NCI-H1930 (cell line): ENCODE measurements at regions not wholly inside any gene's neighbourhood (a gene's known extent, or its start where the extent isn't known, plus 50 kb on each side); places are given as distances from the start of the nearest gene placed in this dataset.
A peak's percentile ranks its signal among the peaks of the same experiment; 100 is the strongest.

Experiments used
- DNase-seq, 2 experiments: peaks; one replicate each; lab custom pipeline; 2025; lab: John Stamatoyannopoulos, UW

- DNase-seq, result no peak
Observed at GRCh38 chr2:144701259-144701658, 181.3 kb upstream of the ZEB2 start.

GRCh38 chr2:144698156-144698555 is 178.2 kb upstream of the ZEB2 start:
- no peak for DNase-seq

- no peak for DNase-seq
Observed at GRCh38 chr2:144695657-144696056, 175.7 kb upstream of the ZEB2 start.

- DNase-seq, result peak in 1 of 2 experiments; percentile 15
Observed at GRCh38 chr2:144694456-144694855, 174.5 kb upstream of the ZEB2 start.

- no peak for DNase-seq
Observed at GRCh38 chr2:144693179-144693578, 173.3 kb upstream of the ZEB2 start.

GRCh38 chr2:144692661-144693060 is 172.7 kb upstream of the ZEB2 start:
- DNase-seq, result no peak

GRCh38 chr2:144690771-144691170 is 170.9 kb upstream of the ZEB2 start:
- DNase-seq, result no peak

GRCh38 chr2:144686518-144687215 is 166.7 kb upstream of the ZEB2 start:
- no peak for DNase-seq

GRCh38 chr2:144683966-144684365 is 164.0 kb upstream of the ZEB2 start:
- no peak for DNase-seq

GRCh38 chr2:144683107-144683753 is 163.3 kb upstream of the ZEB2 start:
- no peak for DNase-seq

GRCh38 chr2:144682248-144682647 is 162.3 kb upstream of the ZEB2 start:
- no peak for DNase-seq

- no peak for DNase-seq
Observed at GRCh38 chr2:144681389-144681788, 161.5 kb upstream of the ZEB2 start.

- DNase-seq, result peak in 1 of 2 experiments; percentile 2
Observed at GRCh38 chr2:144679942-144680341, 160.0 kb upstream of the ZEB2 start.

GRCh38 chr2:144678736-144679135 is 158.8 kb upstream of the ZEB2 start:
- no peak for DNase-seq

- DNase-seq, result no peak
Observed at GRCh38 chr2:144675731-144676130, 155.8 kb upstream of the ZEB2 start.

GRCh38 chr2:144675331-144675730 is 155.4 kb upstream of the ZEB2 start:
- DNase-seq, result no peak

- DNase-seq, result no peak
Observed at GRCh38 chr2:144674071-144674470, 154.2 kb upstream of the ZEB2 start.

- no peak for DNase-seq
Observed at GRCh38 chr2:144673456-144673855, 153.5 kb upstream of the ZEB2 start.

- no peak for DNase-seq
Observed at GRCh38 chr2:144671695-144672455, 152.0 kb upstream of the ZEB2 start.

GRCh38 chr2:144670738-144671137 is 150.8 kb upstream of the ZEB2 start:
- no peak for DNase-seq

GRCh38 chr2:144670080-144670479 is 150.2 kb upstream of the ZEB2 start:
- DNase-seq, result no peak

GRCh38 chr2:144669196-144669987 is 149.5 kb upstream of the ZEB2 start:
- DNase-seq, result no peak
